Uterus (tissue), 3 donors: ENCODE measurements at regions not wholly inside any gene's neighbourhood (a gene's known extent, or its start where the extent isn't known, plus 50 kb on each side); places are given as distances from the start of the nearest gene placed in this dataset.

Source experiments
- DNase-seq, 2 donors: peaks; one replicate each; pipeline ENCODE4 v3.0.0-alpha.2; 2019 to 2020
- H3K27ac ChIP-seq, 2 donors: fragments of 200-600 bp; sonication (generic); 1 replicate in 1 of 2; 2 replicates in 1 of 2; pipeline ENCODE4 v1.5.1; 2016 to 2018
- H3K27me3 ChIP-seq, 2 donors: fragments of 200-600 bp; sonication (generic); one replicate each; pipeline ENCODE4 v1.5.1; 2018 to 2019; ENCODE audit warnings: control low read depth in 1 of 2
- H3K36me3 ChIP-seq, 2 donors: fragments of 200-600 bp; sonication (generic); one replicate each; pipeline ENCODE4 v1.5.1; 2019; ENCODE audit warnings: control low read depth in 1 of 2
- H3K4me1 ChIP-seq, 2 donors: fragments of 200-600 bp; sonication (generic); one replicate each; pipeline ENCODE4 v1.5.1; 2018 to 2019; ENCODE audit warnings: control low read depth in 1 of 2
- H3K4me3 ChIP-seq, 2 donors: fragments of 200-600 bp; sonication (generic); 1 replicate in 1 of 2; 2 replicates in 1 of 2; pipeline ENCODE4 v1.5.1; 2018 to 2019; ENCODE audit warnings: mild to moderate bottlenecking in 1 of 2
- H3K9me3 ChIP-seq, 2 donors: fragments of 200-600 bp; sonication (generic); one replicate each; pipeline ENCODE4 v1.5.1; 2019; ENCODE audit warnings: control low read depth in 1 of 2
- POLR2A ChIP-seq, 2 donors: fragments of 450-650 bp; IDR thresholded peaks; one replicate each; pipeline ENCODE4 v1.6.1; 2016; ENCODE audit warnings: antibody characterized with exemption in 2 of 2, mild to moderate bottlenecking in 1 of 2, moderate library complexity in 1 of 2
- intact Hi-C: fragments of 100-400 bp; cut with DNase I; formaldehyde crosslinking; loops from one replicate; pipeline ENCODE4 v1.15.1; 2023; ENCODE audit warnings: low total_unique reads
- TF ChIP-seq, protein P1 (sequence below), 4 experiments: fragments of 200-600 bp in 2 of 4; fragments of 450-650 bp in 2 of 4; sonication (generic) in 2 of 4; IDR thresholded peaks; one replicate each; pipeline ENCODE4 v1.5.1; 2016 to 2019; ENCODE audit warnings: antibody characterized with exemption in 4 of 4, mild to moderate bottlenecking in 2 of 4, moderate library complexity in 1 of 4
- donor health status: DM: yes; HTN: yes; CAD: no.

- H3K27ac ChIP-seq = no peak overlapping the region
- intact Hi-C loops = no loop called here
- H3K9me3 ChIP-seq = no peaks in the 10 kb centered on the region
- H3K4me3 ChIP-seq = no peak overlapping the region
- no peaks in the 10 kb centered on the region for H3K36me3 ChIP-seq
- no peaks in the 10 kb centered on the region for H3K4me1 ChIP-seq
- no peak for TF ChIP-seq POLR2A (IDR thresholded peaks at IDR 0.05)
- TF ChIP-seq, protein P1, sequence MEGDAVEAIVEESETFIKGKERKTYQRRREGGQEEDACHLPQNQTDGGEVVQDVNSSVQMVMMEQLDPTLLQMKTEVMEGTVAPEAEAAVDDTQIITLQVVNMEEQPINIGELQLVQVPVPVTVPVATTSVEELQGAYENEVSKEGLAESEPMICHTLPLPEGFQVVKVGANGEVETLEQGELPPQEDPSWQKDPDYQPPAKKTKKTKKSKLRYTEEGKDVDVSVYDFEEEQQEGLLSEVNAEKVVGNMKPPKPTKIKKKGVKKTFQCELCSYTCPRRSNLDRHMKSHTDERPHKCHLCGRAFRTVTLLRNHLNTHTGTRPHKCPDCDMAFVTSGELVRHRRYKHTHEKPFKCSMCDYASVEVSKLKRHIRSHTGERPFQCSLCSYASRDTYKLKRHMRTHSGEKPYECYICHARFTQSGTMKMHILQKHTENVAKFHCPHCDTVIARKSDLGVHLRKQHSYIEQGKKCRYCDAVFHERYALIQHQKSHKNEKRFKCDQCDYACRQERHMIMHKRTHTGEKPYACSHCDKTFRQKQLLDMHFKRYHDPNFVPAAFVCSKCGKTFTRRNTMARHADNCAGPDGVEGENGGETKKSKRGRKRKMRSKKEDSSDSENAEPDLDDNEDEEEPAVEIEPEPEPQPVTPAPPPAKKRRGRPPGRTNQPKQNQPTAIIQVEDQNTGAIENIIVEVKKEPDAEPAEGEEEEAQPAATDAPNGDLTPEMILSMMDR (IDR thresholded peaks at IDR 0.05) = no peak
- H3K27me3 ChIP-seq = no peaks in the 10 kb centered on the region
- DNase-seq = no peak
Observed at GRCh38 chr2:16397681-16398475, 267.8 kb downstream of the CYRIA start.

DNA sequence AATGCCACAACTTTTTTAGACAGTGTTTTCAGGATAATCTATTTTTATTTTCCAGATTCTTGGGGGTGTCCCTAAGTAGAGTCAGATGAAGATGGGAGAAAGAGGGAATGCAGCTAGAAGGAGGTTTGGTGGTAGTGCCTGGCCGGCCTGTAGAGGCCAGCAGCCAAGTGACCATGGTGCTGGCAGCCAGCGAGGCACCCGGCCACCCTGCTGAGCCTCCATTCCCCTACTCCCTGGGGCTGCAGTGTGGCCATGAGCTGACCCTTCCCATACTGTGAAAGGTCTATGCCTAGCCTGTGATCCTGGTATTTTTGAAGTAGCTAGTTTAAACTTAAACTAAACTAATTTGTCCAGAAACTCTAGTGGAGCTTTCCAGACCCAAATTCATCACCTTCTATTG is 268.6 kb downstream of the CYRIA start:
- Histone ChIP-seq H3K36me3 (no peaks in the 10 kb centered on the region), H3K27me3 (no peaks in the 10 kb centered on the region), H3K27ac (no peak overlapping the region), H3K4me1 (no peaks in the 10 kb centered on the region), H3K4me3 (no peak overlapping the region), H3K9me3 (no peaks in the 10 kb centered on the region)
- TF ChIP-seq, protein P1 (IDR thresholded peaks at IDR 0.05) = no peak
- no peak for TF ChIP-seq POLR2A (IDR thresholded peaks at IDR 0.05)
- no peak for DNase-seq
- intact Hi-C loops = no loop called here

GRCh38 chr2:16396171-16396570 is 269.5 kb downstream of the CYRIA start:
- no peak for DNase-seq
- intact Hi-C loops = no loop called here
- no peaks in the 10 kb centered on the region for H3K36me3 ChIP-seq
- H3K4me3 ChIP-seq = no peak overlapping the region
- no peaks in the 10 kb centered on the region for H3K27me3 ChIP-seq
- TF ChIP-seq POLR2A (IDR thresholded peaks at IDR 0.05) = no peak
- TF ChIP-seq, protein P1 (IDR thresholded peaks at IDR 0.05) = no peak
- no peaks in the 10 kb centered on the region for H3K9me3 ChIP-seq
- no peak overlapping the region for H3K27ac ChIP-seq
- H3K4me1 ChIP-seq = no peaks in the 10 kb centered on the region

DNA sequence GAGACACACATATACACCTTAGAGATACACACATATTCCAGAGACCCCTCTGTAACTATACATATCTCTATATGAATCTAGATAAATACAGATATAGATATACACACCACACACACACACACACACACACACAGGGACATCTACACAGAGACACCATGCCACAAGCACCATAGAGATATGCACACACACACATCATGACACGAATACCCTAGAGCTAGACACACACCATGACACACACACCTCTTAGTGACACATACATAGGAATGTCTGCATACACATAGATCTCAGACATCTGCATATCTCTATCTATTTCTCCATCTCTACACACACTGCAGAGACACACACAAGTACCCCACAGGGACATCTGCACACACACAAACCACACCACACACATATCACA is 270.0 kb downstream of the CYRIA start:
- Histone ChIP-seq H3K27ac (no peak overlapping the region), H3K36me3 (no peaks in the 10 kb centered on the region), H3K27me3 (no peaks in the 10 kb centered on the region), H3K4me3 (no peak overlapping the region), H3K4me1 (no peaks in the 10 kb centered on the region), H3K9me3 (no peaks in the 10 kb centered on the region)
- DNase-seq = no peak
- TF ChIP-seq, protein P1 (IDR thresholded peaks at IDR 0.05) = no peak
- TF ChIP-seq POLR2A (IDR thresholded peaks at IDR 0.05) = no peak
- intact Hi-C loops = no loop called here

- H3K27ac ChIP-seq = no peak overlapping the region
- no peak overlapping the region for H3K4me3 ChIP-seq
- intact Hi-C loops = no loop called here
- TF ChIP-seq POLR2A (IDR thresholded peaks at IDR 0.05) = no peak
- TF ChIP-seq, protein P1 (IDR thresholded peaks at IDR 0.05) = no peak
- no peaks in the 10 kb centered on the region for H3K9me3 ChIP-seq
- no peaks in the 10 kb centered on the region for H3K36me3 ChIP-seq
- no peaks in the 10 kb centered on the region for H3K27me3 ChIP-seq
- H3K4me1 ChIP-seq = no peaks in the 10 kb centered on the region
- no peak for DNase-seq
Observed at GRCh38 chr2:16394986-16395550, 270.6 kb downstream of the CYRIA start.
